Amniotic stem cell (primary cell): ENCODE measurements at regions not wholly inside any gene's neighbourhood (a gene's known extent, or its start where the extent isn't known, plus 50 kb on each side); places are given as distances from the start of the nearest gene placed in this dataset.

Experiments used
- DNase-seq: peaks from one replicate; lab custom pipeline; 2025; lab: John Stamatoyannopoulos, UW

DNA sequence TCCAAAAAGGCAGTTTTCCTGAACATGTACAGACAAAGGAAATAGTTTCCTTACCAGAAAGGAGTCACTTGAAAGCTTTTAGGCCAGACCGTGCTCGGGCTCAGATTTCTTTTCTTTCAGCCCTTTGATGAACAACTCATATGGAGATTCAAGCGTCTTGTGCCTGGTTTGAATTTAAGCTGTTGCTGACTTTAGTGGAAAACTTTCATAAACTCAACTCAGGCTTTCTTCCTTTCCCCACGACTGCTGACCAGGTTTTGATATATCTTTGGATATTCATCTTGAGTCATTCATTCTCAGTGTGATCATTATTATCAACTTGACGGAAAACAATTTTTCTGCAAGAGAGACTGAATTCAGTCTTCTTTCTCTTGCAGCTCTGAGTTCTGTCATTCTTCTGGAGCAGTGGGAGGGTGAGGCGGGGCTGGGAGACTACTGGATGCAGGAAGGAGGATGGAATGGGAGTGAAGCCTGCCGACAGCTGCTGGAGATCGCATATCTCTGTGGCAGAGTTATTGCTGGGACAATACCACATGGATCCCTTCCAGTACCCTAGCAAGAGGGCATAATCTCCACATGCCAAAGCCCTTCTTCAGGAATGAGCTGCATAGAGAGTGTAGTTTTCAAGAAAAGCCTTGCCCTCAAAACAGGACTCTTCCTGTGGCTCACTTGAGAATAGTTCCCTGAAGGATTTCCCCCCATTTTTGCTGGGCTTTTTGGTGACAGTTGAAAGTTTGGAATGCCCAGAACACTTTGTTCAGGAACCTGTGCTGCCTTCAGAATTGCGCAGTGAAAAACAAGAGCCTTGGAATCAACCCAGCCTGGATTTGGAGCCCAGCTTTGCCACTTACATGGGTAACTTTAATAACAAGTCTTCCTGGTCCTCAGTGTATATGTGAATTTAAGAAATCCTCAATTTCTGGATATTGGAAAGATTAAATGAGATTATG, 364.4 kb downstream of the ZNF521 start:
- no peak for DNase-seq

DNA sequence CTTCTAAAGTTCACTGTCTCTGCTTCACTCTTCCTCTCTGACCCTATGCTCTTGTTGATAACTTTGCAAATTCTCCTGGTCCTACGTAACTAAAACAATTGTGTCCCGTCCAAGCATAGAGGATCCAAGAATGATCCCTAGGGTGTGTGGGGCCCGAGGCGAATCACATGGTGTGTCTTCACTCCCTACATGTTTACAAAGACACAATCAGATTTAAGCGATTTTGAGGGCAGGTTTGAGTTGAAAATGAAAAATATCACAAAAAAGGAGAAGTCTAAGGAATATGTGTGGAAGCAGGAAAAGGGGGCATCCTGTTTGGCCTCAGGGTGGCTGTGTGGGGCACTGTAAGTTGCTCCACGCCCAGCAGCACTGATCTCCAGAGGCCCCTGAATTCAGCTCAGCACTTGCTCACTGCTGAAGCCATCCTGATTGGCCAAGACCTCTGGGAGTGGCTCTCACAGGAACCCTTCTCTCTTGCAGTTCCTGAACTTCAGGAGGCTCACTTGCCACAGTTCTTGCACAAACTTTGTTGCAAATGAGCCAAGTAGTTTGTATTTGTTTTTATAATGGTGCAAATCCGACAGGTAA, 363.6 kb downstream of the ZNF521 start:
- DNase-seq, result no peak

DNA sequence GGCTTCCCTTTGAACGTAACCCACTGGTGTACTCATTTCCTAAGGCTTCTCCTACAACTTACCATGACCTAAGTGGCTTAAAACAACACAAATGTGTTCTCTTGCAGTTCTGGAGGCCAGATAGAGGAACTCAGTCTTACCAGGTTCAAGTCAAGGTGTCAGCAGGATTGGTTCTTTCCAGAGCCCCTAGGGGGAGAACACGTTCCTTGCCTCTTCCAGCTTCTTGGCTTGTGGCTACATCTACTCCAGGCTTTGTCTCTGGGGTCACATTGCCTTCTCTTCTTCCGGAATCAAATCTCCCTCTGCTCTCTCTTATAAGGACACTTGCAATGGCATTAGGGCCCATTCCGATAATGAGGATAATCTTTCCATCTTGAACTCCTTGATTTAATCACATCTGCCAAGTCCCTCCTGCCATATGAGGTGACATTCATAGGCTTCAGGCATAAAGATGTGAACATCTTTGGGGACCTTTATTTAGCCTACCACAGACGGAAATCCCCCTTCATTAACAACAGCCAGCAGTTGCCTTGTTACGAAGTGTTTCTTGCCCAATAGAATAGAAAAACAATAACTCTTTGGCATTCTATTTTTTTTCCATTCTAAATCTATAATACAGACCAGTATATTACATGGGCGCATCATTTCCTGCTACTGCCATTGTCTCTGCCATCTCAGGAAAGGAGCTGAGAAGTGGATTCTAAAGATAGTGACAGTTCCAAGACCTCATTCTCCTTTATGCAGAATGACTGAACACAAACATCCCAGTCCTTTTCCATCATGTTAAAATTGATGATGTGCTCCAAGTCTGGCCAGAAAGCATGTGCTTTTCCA, 362.0 kb downstream of the ZNF521 start:
- no peak for DNase-seq

DNA sequence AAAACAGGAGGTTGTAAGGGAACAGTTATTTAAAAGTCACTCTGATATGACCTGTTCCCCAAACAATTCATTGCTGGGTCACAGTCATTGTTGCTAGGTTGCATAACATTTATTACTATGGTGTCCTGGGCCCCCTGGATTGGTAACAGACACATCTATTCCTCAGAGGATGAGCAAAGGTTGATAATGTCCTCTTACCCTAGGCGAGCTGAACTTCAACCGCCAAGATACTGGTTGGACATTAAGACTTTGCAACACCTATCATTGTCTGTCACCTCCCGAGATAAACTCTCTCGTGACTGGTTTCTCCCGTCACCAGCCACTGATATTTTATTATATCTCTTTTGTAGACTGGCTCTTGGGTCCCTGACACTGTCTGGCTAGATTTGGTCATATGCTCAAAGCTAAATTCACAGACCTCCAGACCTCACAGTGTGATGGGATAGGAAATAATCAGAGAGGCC, 361.3 kb downstream of the ZNF521 start:
- DNase-seq, result no peak

DNA sequence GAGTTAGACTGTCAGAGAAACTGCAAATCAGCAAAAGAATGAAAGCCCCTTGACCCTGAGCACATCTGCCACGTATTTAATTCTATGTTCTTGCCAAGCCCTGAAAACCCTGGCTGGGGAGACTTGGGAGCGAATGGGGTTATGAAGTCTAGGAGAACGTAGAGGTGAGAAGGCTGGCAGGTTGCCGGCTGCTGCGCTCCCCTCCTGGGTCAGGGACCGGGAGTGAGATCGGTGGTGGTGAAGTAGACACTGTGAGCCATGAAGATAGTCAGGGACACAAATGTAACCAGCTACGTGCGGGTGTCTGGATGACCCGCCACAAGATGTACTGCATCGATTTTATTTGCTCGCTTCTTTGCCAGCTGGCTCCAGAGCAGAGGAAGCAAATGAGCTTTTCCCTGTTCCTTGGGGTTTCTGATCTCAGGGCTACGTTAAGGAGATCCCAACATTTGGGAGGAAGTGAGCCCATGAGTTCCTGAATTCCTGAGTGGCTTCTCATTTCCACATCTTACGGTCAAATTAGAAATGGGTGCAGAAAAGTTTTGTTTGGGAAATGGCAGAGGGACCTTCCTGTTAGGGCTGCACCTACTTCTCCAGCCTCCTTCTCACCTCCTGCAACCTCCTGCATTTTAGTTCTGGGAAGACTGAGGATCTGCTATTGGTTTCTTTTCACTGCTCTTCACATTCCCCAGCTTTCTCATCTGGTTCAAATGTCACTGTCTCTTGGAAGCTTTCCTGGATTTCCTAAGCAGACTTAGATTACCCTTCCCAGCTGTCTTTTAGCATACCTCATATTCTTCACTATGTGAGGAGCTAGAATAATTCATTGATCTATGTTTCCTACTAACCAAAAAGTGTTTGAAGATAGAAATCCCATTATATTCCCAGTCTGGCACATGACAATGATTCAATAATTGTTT, 360.6 kb downstream of the ZNF521 start:
- DNase-seq, result no peak

DNA sequence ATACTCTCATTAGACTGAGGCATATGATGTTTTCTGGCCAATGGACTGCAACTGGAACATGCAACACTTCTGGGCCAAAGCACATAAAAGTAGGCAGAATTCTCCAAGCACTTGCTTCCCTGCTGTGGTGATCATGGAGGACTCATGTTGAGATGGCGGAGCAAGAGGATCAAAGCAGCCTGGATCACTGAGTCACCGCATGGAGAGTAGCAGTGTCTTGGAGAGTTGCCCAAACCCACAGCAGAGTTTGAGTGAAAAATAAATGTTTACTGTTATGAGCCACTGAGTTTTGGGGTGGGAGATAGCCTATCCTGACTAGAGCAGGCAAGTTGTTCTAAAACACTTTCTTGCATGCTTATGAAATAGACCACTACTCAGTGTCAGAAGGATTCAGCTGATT, 359.5 kb downstream of the ZNF521 start:
- no peak for DNase-seq

DNA sequence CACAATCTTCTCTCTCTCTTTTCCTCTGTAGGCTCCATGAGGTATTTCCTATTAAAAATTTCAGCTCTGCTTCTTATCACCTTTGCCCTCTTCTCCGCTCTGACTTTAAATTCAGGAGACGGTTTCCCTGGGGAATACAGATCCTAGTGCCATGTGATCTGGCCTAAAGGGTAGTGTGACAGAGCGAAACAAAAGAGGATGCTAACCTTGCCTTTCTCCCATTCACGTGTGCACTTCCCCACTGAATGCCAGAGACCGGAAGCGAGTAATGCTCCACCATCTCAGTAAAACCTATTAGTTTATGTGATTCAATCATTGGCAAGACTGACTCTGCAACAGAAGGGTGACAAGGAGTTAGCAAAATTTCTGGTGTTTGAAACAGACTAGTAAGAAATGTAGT, 358.3 kb downstream of the ZNF521 start:
- DNase-seq, result no peak

DNA sequence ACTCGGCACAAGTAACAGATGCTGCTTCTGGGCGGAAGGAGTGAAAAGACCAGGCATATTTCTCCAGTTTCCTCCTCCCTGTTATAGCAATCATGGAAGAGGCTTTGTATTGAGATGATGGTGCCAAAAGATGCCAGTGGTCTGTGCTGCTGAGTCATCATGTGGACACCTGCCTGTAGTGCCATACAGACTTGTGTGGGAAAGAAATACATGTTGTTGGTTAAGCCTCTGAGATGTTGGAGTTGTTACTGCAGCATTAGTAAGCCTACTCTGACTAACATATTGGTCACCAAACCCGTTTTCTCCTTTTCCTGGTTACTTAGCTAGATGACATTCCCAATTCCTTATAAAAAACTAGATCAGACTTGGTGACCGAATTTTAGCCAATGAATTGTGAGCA, 356.9 kb downstream of the ZNF521 start:
- DNase-seq, result no peak

DNA sequence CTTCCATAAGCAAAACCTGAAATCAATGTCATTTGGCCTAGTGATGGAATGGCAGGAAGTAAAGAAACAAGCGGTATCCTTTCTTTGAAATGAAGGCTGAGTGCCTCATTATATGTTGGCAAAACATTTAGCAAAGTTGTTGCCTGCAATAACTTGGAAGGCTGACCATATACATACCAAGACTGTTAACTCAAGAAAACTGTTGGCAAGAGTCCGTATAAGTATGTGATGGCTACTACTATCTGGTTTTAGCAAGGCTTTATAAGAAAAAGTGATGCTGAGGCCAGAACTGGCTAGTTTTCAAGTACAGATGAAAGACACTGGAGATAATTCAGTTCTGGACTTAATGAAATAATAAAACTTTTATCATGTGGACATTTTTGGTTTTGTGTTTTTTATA, 356.2 kb downstream of the ZNF521 start:
- no peak for DNase-seq

DNA sequence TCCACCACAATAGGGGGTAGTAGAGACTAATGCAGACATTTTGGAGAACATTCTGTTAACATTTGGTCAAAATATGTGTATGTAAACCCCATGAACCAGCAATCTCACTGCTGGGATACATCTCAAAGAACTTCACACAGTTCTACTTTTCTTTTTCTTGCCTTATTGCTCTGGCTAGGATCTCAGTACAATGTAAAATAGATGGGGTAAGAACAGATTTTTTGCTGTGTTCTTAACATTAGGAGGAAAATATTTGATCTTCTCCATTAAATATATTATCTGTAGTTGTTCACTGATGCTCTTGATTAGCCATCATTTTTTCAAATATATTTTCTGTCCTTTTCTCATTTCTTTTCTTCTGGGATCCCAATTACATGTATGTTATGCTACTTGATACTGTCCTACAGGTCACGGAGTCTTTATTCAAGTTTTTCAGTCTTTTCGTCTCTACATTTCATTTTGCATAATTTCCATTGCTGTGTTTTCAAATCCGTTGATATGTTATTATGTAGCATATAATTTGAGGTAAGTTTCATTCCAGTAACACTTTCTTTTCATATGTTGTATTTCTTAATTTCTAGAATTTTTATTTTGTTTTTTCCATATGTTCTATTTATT, 352.2 kb downstream of the ZNF521 start:
- DNase-seq, result no peak

DNA sequence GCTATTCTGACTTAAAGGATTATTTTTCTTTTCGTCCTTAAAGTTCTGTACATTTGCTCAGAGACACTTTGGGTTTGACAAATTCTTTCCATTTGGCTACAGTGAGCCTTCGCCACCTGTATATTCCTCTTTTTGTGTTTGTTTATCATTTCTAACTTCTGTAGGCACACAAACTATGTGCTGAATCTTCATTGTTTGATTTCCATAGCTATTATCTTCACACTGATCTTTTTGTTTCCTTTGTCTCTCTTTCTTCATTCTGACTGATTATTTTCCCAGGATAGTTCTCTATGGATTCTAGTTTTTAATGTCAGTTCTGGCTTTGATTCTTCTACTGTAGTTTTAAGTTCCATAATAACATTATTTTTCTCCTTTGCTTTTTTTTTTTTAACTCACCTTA, 350.2 kb downstream of the ZNF521 start:
- DNase-seq, result no peak

DNA sequence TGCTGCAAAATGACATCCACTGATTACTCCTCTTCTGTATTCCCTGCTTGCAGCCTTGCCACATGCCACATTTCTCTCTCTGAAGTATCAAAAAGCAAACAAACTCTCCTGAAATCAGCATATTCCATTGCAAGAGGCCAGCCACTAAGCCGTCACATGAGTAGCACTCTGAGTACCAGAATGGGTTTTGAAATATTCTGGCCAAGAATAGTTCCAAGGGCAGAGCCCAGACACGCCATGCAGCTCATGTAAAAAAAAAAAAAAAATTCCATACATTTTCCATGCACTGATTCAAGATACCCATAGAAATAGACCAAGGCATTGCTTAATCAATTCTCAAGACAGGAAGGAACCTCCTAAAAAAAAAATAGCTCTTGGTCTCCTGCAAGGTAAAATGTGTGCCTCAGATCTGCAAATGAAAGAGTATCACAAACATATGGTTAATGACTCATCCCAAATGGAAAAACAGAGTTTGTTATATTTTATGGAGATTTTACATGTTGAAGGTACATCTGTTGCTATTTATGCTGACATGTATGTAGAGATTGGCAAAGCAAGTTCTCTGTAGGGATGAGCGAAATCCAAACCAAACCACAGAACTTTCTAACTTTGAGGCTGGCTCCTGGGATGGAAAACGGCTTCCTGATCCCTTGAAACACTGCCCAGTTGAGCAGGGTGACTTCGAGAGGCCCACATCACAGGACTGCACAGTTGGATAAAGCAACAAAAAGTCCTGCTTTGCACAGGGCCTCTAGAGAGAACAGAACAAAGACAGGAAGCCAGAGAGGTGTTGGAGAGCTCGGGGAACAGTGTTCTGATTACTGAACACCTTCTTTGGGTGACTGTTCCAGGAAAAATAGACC, 346.2 kb downstream of the ZNF521 start:
- DNase-seq, result no peak

DNA sequence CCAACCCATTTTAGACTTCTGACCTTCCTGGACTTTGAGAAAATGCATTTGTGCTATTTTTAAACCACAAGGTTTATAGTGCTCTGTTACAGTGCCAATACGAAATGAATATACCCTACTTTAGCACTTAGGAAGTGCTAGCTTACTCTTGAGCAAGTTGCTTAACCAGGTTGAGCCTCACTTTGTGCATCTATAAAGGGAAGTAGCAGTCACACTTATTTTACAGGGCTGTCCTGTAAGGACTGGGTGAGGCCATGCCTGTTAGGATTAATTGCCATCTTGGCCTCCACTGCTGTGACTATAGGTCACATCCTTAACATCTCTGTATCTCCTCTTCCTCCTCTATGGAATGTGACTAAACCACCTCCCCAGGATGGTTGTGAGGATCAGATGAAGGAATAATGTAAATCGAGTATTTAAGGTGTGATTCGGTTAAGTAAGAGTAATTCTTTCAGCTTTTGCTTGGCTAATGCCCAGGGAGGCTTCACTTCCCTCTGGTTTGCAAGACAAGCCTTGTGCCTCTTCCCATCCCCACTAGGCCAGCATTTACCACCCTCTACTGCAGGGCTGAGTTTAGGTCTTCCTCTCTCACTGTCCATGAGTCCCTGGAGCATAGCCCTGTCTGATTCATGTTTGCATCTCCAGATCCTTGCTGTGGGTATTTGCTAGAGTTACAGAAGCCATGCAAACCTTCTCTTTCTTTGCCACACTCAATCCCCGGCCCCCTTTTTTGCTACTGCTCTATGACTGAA, 341.2 kb downstream of the ZNF521 start:
- DNase-seq, result no peak
